NCI-H345 treated with DMSO at 0.1 percent for 48 hours (cell line): ENCODE measurements at regions not wholly inside any gene's neighbourhood (a gene's known extent, or its start where the extent isn't known, plus 50 kb on each side); places are given as distances from the start of the nearest gene placed in this dataset.
"Not testable (repeated sequence)": the region's sequence is repeated elsewhere in the genome, so short reads cannot be mapped to it uniquely, and the experiment has no call there.

Source experiments
- DNase-seq: peaks from one replicate; lab custom pipeline; 2025; ENCODE audit not compliant: unreplicated experiment; lab: John Stamatoyannopoulos, UW

DNA sequence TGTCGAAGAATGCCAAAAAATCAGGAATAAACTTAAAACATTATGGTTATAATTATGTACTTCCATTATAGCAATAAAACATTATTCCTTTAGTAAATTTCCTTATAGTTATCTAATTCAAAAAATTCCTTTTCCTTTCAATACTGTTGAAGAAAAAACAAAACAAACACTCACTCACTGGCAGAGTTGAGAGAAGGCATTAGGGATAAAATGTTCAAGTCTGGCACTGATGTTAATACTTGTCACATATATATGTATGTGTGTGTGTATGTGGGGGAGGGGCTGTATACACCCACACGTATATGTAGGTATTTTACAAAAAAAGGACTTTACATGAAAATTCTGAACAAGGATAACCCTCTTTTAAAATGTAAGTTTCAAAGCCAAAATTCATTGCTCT is 150.2 kb upstream of the MEOX2 start:
- no peak for DNase-seq

DNA sequence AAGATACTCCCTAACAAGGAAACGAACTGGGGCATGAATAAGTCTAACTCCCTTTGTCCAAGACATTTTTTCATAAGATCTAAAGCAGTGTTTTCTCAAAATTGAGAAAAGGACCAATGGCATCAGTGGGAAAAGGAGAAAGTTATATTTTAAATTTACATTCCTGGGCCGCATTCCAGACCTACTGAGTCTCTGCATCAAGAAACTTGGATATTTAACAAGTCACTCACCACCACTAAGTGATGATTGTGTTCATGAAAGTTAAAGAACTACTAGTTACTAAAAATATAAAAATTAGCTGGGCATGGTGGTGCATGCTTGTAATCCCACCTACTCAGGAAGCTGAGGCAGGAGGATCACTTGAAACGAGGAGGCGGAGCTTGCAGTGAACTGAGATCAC is 149.6 kb upstream of the MEOX2 start:
- no peak for DNase-seq

DNA sequence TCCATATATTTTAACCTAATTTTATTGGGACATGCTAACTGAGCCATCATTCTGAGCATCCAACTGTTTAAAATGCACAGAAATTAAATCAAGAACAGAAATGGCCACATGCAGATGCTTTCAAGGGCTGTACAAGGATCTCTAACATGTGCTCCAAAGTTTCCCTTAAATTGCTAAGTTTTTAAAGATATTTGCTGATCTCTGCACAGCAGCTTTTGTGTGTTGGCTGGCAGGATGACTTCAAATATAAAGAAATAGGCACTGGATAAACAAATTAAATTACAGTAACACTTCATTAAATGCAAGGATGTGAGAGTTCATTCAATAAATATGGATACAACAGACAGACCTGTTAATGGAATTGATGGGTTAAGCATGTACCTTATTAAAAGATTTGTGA is 148.0 kb upstream of the MEOX2 start:
- DNase-seq, result no peak

DNA sequence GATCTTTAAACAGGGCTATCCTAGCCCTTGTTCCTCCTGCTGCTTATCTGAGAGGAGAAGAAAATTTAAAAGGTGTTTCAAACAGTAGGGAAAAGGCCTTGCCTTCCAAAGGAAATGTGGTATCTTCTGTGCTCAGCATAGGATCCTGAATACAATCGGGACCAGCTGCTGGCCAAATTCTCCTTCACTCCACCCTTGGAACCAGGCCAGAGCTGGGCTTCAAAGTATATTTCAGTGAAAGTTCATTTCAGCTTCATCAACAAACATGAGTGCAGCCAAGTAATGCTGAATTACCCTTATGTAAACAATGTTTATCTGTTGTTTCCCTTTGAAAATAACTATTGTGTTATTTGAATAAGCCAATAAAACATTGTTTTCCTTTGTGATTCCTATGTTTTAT is 146.5 kb upstream of the MEOX2 start:
- peak; percentile 20 for DNase-seq

DNA sequence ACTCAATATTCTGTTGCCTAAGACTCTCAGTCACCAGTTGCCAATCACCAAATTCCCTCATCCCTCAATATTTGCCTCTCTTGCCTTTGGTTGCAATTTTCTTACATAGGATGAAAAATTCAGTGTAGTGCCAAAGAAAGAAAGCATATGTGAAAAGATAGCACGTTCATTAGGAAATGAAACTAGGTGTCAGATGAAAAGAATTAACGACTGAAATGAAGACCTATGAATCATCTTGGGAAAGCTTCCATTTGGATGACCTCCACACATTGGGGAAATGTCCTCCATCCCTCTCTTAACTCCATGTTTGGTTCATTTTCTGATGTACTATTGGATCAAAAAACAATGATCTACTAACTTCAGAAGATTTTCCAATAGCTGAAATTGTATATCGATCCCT is 145.1 kb upstream of the MEOX2 start:
- no peak for DNase-seq

DNA sequence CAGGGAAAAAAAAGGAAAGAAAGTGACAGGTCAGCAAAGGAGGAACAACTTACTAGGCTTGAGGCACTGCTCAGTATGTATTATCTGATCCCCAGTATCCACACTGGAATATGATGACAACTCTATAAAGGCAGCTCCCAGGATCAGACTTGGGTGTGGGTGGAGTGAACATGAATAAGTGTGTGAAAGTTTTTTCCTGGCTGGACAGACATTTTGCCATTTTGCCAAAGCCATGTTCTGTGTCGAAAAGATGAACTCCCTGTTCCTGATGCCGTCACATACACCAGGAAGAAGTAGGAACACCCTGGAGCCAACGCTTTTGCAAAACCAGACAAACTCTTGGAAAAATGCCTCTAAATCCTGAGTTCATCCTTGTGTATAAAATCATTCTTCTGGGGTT is 143.2 kb upstream of the MEOX2 start:
- DNase-seq, result no peak

DNA sequence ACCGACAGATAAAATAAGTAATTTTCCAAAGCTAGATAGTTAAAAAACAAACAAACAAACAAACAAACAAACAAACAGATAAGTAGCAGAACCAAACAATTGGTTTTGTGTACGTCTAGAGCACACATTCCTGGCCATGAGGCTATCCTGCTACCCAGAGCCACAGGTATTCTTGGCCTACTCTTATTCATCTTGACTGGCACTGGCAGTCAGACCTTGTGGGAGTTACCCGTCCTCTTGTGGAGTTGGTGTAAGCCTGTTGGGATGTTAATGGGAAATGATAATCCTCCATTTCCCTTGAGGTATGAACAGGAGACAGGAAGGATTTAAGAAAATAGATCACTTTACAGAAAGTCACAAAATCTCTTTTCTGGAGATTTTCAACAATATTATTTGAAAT is 142.4 kb upstream of the MEOX2 start:
- DNase-seq, result no peak

DNA sequence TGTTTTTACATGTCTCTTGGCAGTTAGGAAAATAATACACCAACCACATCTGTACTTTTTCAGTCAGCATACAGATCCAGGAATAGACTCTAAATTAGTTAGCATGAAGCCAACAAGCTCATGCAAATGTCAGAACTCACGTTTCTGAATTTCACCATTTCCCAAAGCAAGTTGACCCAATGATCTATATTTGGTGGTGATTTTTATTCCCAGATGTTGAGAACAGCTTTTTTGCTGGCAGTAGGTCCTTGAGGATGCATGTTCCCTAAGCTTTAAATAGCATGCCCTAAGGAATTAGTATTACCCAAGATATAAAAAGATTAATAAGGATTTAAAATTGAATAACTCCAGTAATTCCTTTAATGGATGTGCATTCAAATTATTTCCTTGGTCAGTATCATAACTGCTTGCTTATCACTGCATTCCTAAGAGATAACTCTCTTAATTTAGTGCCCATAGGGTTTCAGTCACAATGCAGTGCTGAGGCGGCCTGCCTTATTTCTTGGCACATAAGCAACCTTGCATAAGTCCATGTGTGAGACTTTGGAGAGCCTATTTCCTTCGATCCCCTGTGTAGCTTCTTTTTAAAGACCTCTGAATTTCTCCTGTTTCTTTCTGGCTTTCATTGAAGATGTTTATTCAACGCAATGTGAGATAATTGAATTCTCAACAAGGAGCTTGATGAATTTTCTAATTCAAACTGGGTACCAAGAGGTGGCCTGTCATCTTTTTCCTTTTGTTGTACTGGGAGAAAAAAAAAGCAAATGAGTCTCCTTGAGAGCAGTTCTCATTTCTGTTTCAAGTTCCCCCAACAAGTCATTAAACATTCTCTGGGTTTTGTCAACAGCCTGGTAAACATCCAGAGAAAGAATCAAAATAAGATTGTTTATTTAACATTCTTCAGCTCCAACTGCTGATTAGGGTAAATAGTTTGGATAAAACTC is 135.3 kb upstream of the MEOX2 start:
- DNase-seq, result no peak

DNA sequence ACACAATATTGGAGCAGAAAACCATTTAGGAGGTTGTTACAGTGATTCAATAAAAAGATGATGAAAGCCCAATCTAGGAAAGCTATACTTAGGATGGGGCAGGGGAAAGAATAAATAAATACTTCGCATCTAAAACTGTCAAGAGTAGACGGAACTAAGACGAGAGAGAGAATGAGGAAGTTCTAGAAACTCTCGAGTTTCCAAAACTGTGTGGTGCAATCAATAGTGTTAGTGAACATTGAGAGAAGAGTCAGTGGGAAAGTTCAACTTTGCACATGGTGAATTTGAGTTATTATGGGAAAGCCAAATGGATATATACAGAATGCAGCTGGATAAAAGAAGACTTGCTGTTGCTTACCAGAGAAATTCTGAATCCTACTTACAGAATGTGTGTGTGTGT is 133.8 kb upstream of the MEOX2 start:
- no peak for DNase-seq

DNA sequence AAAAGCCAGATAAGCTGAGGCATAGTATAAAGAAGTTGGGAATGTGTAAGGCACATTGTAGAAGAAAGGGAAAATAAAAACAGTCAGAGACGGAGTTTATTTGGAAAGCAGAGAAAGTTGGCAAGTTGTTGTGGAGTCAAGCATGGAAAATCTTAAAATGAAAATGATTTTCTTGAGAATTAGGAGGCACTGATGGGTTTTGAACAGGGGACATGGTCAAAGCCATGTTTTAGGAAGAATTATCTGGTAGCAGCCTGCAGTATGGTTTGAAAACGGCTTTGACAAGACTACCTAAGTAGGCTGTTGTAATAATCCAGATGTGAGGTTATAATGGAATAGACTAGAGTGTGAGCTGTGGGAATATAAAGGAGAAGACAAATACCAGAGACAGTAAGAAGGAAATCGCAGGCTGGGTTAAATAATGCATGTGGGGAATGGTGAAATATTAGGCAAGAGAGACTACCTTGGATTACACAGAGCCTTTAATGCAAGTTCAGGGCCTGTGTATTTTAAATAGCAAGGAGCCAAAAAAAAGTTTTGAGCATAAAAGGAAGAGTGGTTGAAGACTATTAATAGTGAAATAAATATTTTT is 130.4 kb upstream of the MEOX2 start:
- DNase-seq, result no peak

DNA sequence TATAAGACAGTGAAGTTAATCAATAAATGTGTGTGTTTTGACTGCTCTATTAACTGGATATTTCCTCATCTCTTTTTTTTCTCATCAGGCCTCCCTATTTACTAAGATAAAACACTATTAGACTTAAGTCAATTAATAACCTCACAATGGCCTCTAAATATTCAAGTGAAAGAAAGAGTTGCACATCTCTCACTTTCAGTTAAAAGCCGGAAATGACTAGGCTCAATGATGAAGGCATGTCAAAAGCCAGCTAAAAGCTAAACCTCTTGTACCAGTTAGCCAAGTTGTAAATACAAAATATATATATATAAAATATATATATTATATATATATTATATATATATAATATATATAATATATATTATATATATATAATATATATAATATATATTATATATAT is 127.0 kb upstream of the MEOX2 start:
- no peak for DNase-seq

DNA sequence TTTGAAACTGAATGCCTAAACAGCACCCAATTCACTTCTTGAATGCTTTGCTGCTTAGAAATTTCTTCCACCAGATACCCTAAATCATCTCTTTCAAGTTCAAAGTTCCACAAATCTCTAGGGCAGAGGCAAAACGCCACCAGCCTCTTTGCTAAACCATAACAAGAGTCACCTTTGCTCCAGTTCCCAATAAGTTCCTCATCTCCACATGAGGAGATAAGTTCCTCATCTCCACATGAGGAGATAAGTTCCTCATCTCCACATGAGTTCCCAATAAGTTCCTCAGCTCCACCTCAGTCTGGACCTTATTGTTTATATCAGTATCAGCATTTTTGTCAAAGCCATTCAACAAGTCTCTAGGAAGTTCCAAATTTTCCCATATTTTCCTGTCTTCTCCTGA is 123.9 kb upstream of the MEOX2 start:
- DNase-seq, result not testable (repeated sequence)

DNA sequence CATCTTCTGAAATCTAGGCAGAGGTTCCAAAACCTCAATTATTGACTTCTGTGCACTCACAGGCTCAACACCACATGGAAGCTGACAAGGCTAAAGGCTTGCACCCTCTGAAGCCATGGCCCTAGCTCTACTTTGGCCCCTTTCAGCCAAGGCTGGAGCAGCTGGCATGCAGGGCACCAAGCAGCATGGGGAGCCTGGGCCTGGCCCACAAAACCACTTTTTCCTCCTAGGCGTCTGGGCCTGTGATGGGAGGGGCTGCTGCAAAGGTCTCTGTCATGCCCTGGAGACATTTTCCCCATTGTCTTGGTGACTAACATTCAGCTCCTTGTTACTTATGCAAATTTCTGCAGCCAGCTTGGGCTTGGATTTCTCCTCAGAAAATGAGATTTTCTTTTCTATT is 123.5 kb upstream of the MEOX2 start:
- DNase-seq, result not testable (repeated sequence)

DNA sequence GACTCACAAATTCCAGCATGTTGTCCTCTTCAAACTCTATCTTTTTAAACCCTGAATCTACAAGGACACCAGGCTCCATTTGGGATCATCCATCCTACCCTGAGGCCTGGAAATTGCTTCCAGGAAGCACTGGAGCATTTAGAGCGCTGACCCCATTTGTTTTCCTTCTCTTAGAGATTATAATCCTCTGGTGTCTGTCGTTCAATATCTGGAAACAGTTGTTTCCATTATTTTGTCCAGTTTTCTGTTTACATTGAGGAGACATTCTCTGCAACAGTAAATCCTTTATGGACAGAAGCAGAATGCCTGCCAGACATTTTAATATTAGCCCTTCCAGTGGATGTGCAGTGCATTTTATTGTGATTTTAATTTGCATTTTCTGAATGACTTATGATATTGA is 119.4 kb upstream of the MEOX2 start:
- no peak for DNase-seq

DNA sequence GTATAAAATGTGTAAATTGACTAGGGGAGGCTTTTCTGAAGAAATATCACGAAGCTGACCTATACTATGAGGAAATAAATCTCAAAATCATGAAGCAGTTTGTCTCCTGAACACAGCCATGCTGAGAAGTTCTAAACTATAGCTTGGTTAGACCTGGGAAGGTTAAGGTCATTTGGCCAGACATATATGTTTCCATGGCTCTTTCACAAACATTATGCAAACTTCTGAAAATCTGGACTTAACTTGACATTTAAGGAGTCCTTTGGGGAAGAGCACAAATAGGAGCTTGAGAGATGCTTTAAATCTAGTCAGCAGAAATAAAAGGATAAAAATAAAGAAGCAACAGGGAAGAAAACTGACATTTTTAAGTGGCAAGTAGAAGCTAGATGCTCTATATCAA is 115.9 kb upstream of the MEOX2 start:
- no peak for DNase-seq

DNA sequence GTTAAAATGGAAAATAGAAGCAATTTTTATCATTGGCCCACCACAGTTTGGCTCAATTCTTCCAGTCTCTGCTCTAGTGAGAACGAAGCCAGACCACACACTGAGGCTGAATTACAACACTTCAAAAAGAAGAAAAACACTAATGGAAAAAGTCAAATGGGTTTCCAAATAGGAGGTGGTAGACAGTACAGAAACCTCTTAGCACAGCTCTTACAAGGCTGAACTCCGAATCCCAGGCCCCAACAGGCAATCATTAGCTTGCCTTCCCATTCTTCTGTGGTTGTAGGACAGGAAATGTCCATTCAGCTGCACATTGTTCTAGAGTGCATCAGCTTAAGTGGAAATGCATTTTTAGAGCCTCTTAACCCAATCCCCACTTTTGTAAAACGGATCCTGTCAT is 115.1 kb upstream of the MEOX2 start:
- no peak for DNase-seq

DNA sequence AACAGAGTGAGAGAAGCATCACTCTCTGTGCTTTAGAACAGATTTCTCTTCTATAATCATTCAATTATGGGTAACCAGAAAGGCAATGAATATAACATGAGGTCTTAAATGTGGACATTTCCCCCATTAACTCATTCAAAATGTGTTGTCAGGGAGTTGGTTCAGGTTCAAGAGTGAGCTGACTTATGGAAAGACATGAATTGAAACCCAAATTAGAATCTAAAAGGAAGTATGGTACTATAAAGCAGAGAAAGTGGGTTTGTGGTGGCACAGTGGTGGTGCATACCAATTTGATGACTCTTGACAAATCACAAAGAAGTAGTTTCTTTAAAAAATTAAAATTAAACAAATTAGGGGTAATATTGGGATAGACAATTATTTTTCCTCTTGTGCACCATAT is 114.6 kb upstream of the MEOX2 start:
- no peak for DNase-seq

DNA sequence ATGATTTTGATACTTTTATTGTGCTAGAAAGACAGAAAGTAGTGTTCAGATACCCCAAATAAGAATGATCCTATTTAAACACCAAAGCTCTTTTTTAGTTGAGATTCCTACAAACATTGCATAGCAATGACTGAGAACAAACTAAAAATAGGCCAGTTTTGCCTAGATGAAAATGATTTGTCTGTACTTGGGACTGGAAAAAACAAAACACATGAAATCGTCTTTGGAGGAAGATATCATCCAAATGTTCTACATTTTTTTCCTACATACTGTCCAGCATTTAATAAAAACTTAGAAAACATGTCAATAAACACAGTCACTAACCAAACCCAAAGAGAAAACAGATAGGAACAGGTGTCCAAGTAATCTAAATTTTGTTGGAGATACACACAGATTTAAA is 111.6 kb upstream of the MEOX2 start:
- no peak for DNase-seq

DNA sequence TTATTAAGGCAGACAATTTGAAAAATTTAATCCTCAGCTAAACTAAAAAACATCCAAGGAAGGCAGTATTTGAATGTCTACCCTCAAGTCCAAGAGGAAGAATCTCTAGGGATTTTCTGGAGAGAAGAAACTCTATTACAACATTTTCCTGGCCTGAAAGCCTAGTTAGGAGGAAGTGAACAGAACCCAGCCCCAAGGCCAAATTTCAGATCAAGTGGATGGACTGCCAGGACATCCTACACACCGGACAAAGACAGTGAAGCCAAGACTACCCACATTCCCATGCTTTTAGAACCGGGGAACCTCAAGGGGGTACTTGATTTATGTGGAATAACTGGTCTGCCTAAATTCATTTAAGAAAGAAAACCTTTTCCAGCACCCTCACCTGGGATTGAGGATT is 108.9 kb upstream of the MEOX2 start:
- no peak for DNase-seq

DNA sequence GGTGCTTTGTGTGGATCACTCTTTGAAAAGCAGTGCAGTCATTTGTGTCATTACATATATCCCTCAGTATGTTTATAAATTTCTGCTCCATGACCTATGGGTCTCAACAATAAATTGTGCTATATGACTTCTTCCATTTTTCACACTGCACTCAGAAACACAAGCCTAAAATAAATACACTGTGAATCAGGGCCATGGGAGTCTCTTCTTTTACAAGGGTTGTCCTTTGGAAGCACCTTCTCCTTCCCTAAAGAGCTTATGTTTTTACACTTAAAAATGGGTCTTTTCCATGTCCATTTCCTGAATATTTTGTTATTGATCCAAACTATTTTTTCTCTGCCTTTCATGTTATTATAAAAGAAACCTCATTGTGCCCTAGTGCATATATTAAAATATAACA is 108.3 kb upstream of the MEOX2 start:
- DNase-seq, result no peak

DNA sequence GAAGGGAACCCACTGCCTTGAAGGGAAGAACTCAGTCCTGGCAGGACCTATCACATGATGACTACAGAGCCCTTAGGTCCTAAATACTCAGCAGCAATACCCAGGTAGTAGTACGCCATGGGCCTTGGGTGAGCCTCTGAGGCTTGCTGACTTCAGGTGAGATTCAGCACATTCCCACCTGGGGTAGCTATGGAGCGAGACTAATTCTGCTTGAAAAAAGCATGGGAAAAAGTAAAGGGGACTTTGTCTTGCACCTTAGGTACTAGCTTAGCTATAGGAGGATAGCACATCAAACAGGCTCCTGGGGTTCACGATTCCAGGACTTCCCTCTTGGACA is 98.2 kb upstream of the MEOX2 start:
- no peak for DNase-seq

DNA sequence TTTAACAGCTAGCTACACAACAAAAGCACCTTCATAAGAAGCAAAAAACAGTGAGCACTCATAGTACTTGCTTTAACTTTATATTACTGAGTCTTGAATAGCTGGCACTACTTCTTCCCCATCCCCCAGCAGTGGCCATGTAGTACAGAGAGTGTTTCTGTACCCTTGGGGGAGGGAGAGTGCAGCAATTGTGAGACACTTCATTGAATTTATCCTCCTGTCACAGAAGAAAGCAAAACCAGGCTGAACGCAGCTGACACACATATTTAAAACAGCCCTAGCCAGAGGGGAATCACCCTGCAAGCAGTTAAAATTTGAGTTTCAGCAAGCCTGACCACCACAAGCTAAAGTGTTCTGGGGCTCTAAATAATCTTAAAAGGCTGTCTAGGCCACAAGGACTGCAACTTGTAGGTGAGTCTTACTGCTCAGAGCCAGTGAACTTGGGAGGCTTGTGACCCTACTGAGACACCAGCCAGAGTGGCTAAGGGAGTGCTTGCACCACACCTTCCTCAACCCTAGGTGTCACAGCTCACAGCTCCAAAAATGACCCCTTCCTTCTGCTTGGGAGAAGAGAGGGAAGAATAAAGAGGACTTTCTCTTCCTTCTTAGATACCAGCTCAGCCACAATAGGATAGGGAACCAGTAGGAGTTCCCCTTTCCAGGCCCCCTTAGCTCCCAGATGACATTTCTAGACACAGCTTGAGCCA is 97.7 kb upstream of the MEOX2 start:
- DNase-seq, result no peak
